IgD-negative memory B cell (primary cell): ENCODE measurements at regions not wholly inside any gene's neighbourhood (a gene's known extent, or its start where the extent isn't known, plus 50 kb on each side); places are given as distances from the start of the nearest gene placed in this dataset.

Experiments used
- H3K27ac Mint-ChIP-seq, 3 donors: one replicate each; pipeline ENCODE4 v1.8.0; 2020 to 2022; ENCODE audit warnings: mild to moderate bottlenecking in 3 of 3, mixed read lengths in 3 of 3, moderate library complexity in 1 of 3
- H3K27me3 Mint-ChIP-seq: one replicate; pipeline ENCODE4 v1.8.0; 2021; ENCODE audit warnings: mixed read lengths
- H3K36me3 Mint-ChIP-seq: one replicate; pipeline ENCODE4 v1.8.0; 2020; ENCODE audit warnings: mild to moderate bottlenecking, mixed read lengths
- H3K4me1 Mint-ChIP-seq, 3 donors: one replicate each; pipeline ENCODE4 v1.8.0; 2020 to 2022; ENCODE audit warnings: mixed read lengths in 3 of 3, mild to moderate bottlenecking in 1 of 3
- H3K4me3 Mint-ChIP-seq, 4 donors: one replicate each; pipeline ENCODE4 v1.8.0; 2020 to 2022; ENCODE audit warnings: mild to moderate bottlenecking in 4 of 4, mixed read lengths in 4 of 4, moderate library complexity in 3 of 4
- H3K9me3 Mint-ChIP-seq, 3 donors: one replicate each; pipeline ENCODE4 v1.8.0; 2020 to 2021; ENCODE audit warnings: mixed read lengths in 3 of 3, mild to moderate bottlenecking in 1 of 3

DNA sequence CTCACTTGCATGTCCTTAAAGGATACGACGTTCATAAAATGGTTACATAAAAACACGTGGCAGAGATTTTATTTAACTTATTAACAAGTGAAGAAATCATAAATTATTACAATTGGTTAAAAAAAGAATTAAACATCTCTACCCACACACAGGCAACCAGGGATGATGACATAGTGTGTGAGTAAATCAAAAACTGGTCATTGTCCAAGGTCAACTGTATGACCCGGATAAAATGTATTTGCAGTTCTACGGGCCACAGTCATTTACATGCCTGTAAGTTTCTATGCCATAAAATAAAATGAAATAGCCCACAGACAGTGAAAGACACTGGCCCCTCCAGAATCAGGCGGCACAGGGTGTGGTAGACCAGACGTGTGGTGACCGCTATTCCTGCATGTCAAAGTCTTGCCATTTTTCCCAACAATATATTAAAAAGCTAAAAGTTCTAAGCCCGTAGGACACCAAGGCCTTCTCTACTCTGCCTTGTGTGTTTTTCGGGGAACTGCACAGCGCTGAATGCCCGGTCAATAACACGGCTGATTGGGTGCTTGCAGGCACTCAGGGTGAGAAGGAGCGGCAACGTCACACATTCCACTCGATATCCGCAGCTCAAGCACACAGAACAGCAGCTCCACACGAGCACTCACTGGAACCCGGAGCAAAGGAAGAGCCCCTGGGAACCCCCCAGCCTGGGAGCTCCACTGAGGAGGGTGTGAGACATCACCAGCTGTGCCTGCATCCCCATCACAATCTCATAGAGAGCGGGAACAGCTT, 143.3 kb upstream of the PPP2R2D start:
- H3K36me3 Mint-ChIP-seq, result peaks cover 4% of the 10 kb centered on the region
- H3K4me3 Mint-ChIP-seq, result no peak overlapping the region
- H3K9me3 Mint-ChIP-seq, result peaks cover 0 to 4% (median 2%) of the 10 kb centered on the region in 3 donors
- H3K27me3 Mint-ChIP-seq, result peaks cover 1% of the 10 kb centered on the region
- H3K4me1 Mint-ChIP-seq, result no peaks in the 10 kb centered on the region
- no peak overlapping the region for H3K27ac Mint-ChIP-seq

DNA sequence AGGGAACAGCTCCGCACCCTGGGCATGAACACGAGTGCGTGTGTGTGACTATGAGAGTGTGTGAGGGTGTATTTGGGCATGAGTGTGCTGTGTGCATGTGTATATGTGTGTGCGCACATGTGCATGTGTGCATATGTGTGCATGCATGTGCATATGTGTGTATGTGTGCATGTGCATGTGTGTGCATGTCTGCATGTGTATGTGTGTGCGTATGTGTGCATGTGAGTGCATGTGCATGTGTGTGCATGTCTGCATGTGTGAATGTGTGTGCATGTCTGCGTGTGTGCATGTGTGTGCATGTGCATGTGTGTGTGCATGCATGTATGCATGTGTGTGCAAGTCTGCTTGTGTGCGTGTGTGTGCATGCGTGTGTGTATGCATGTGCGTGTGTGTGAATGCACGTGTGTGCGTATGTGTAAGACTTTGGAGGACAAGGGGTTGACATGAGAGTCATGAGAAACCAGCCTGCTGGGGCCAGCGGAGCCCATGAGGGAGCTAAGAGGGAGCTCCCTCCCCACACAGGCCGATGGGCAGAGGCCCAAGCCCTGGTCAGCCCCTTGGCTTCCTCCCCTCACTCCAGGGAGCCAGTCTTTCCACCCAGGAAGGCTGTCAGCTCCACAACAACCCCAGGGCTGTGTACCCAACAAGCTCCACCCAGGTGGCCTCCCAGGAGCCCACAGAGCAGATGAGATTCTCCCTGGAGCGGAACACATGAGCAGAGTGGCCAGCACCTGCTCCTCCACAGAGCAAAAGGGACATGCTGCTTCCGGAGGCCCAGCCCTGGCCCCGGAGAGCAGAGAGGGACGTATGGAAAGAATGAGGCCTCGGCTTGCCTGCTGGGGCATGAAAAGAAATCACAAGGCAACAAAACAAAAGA, 142.5 kb upstream of the PPP2R2D start:
- Mint-ChIP-seq H3K4me1 (no peaks in the 10 kb centered on the region), H3K36me3 (peaks cover 4% of the 10 kb centered on the region), H3K9me3 (peaks cover 0 to 4% (median 2%) of the 10 kb centered on the region in 3 donors), H3K4me3 (no peak overlapping the region), H3K27ac (no peak overlapping the region), H3K27me3 (peaks cover 5% of the 10 kb centered on the region)

DNA sequence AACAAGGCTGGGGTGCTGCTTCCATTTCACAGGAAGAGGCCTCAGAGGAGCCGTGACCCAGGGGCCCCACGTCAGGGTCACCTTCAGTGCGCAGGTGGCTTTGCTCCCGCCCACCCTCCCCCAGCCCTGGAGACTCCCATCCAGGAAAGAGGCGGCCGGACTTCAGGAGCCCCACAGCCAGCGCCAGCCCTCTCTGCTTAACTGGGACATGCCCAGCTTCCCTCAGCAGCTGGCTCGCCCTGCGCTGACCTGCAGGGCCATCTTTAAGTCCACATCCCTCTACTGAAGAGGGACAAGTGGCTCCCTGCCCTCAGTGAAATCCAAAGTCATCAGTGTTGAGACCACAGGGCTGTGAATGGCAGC, 141.9 kb upstream of the PPP2R2D start:
- Mint-ChIP-seq H3K27me3 (peaks cover 6% of the 10 kb centered on the region), H3K9me3 (peaks cover 0 to 4% (median 2%) of the 10 kb centered on the region in 3 donors), H3K4me3 (no peak overlapping the region), H3K27ac (no peak overlapping the region), H3K4me1 (no peaks in the 10 kb centered on the region), H3K36me3 (peaks cover 4% of the 10 kb centered on the region)

GRCh38 chr10:131759347-131759746, 141.5 kb upstream of the PPP2R2D start:
- no peak overlapping the region for H3K4me3 Mint-ChIP-seq
- no peak overlapping the region for H3K27ac Mint-ChIP-seq
- peaks cover 6% of the 10 kb centered on the region for H3K27me3 Mint-ChIP-seq
- peaks cover 0 to 4% (median 2%) of the 10 kb centered on the region in 3 donors for H3K9me3 Mint-ChIP-seq
- H3K36me3 Mint-ChIP-seq, result peaks cover 4% of the 10 kb centered on the region
- no peaks in the 10 kb centered on the region for H3K4me1 Mint-ChIP-seq

DNA sequence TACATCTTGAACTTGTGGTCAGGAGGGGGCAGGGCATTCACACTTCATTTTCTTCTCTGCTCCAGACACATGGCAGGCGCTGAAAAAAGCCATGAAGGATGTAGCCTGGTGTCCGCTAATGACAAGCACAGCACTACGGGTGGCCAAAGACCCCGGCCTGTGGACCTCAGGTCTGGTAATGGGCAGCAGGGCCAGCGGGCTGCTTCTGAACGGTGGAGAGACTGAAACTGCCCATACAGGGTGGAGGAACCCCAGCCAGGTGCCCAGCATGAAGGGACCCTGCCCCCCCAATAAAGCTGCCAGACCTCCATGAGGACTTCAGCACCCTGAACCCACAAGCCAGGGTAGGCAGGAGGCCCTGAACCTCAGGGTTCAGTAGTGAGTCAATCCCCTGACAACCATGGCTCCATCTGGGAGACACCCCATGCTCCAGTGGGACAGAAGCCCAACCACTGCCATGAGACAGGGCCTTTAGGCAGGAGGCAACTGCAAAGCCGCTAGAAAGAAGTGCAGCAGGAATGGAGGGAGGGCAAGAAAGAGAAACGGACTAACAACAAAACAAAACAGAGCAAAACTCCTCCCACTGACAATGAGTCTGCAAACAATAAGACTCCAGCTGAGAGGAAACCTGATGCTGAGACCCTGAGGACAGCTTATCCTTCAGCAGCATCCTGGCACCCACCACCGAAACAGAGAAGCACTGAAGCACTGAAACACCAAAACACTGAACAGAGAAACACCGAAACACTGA, 140.2 kb upstream of the PPP2R2D start:
- H3K9me3 Mint-ChIP-seq, result peaks cover 0 to 4% (median 2%) of the 10 kb centered on the region in 3 donors

DNA sequence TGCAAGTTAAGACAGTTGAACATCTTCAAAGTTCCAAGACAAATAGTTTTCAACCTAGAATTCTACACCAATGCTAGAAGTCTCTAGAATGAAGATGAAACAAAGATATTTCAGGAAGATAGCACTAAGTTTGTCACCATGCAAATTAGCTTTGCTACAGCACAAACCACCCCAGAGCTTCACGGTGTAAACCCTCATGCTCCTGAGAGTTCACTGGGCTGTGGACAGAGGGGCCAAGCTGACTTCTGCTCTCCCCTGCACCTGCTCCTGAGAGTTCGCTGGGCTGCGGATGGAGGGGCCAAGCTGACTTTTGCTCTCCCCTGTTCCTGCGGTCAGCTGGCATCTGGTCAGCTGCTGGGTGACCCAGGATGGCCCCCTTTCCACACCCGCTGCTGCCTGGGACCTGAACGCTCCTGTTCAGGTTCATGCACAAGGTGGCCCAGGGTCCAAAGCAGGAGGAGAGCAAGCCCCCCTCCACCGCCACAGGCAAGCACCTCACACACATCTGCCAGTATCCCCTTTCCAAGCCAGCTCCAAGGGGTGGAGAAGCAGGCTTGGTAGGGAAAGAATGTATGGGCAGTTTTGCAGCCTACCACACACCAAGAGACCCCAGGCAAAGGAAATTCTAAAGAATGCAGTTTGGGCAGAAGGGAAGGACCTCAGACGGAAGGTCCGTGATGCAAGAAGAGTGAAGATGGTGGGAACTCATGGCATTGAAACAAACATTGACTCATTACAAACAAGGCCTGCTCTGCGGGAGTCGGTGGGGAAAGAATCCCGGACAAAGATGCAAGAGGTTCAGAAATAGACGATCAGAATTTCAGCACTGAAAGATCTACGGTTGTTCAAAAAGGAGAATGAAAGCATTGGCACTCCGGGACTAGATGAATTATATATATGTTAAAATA, 137.8 kb upstream of the PPP2R2D start:
- H3K27me3 Mint-ChIP-seq, result peaks cover 6% of the 10 kb centered on the region
- peaks cover 0 to 4% (median 0%) of the 10 kb centered on the region in 3 donors for H3K9me3 Mint-ChIP-seq
- peak overlapping the region in 1 of 3 donors; percentile 53 for H3K27ac Mint-ChIP-seq
- H3K36me3 Mint-ChIP-seq, result peaks cover 4% of the 10 kb centered on the region
- H3K4me1 Mint-ChIP-seq, result no peaks in the 10 kb centered on the region
- no peak overlapping the region for H3K4me3 Mint-ChIP-seq

More for the DNA sequence above, 140.2 kb upstream of the PPP2R2D start:
- Mint-ChIP-seq H3K36me3 (peaks cover 4% of the 10 kb centered on the region), H3K27ac (no peak overlapping the region), H3K4me3 (no peak overlapping the region), H3K4me1 (no peaks in the 10 kb centered on the region), H3K27me3 (peaks cover 6% of the 10 kb centered on the region)

DNA sequence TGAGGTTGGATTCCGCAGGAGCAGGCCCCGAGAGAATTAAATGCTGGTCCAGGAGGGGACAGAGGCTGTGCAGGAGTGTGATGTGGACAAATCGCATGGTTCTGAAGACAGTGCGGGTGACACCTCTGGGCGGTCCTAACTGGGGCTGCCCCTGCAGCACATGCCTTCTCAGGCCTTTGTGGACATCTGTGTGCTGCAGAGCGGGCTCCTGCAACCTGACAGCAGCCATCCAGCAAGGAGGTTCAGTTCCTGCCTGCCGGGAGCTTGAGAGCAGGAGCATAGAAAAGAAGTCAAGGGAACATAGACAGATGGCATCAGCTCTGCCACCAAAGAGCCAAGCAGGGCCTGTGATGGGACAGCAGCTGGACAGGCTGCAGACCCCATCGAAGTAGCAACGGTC, 135.9 kb upstream of the PPP2R2D start:
- no peaks in the 10 kb centered on the region for H3K4me1 Mint-ChIP-seq
- peaks cover 4% of the 10 kb centered on the region for H3K36me3 Mint-ChIP-seq
- H3K4me3 Mint-ChIP-seq, result no peak overlapping the region
- H3K9me3 Mint-ChIP-seq, result peaks cover 0 to 4% (median 0%) of the 10 kb centered on the region in 3 donors
- H3K27me3 Mint-ChIP-seq, result peaks cover 7% of the 10 kb centered on the region
- no peak overlapping the region for H3K27ac Mint-ChIP-seq

GRCh38 chr10:131766096-131766495, 134.7 kb upstream of the PPP2R2D start:
- H3K9me3 Mint-ChIP-seq, result peaks cover 0 to 3% (median 0%) of the 10 kb centered on the region in 3 donors

GRCh38 chr10:131767716-131768115, 133.1 kb upstream of the PPP2R2D start:
- Mint-ChIP-seq H3K27ac (no peak overlapping the region), H3K27me3 (peaks cover 6% of the 10 kb centered on the region), H3K4me3 (no peak overlapping the region), H3K4me1 (no peaks in the 10 kb centered on the region), H3K36me3 (no peaks in the 10 kb centered on the region), H3K9me3 (no peaks in the 10 kb centered on the region)

More at GRCh38 chr10:131766096-131766495, 134.7 kb upstream of the PPP2R2D start:
- Mint-ChIP-seq H3K36me3 (peaks cover 4% of the 10 kb centered on the region), H3K27me3 (peaks cover 6% of the 10 kb centered on the region), H3K4me3 (no peak overlapping the region), H3K4me1 (no peaks in the 10 kb centered on the region), H3K27ac (no peak overlapping the region)

- Mint-ChIP-seq H3K4me1 (no peaks in the 10 kb centered on the region), H3K27ac (no peak overlapping the region), H3K9me3 (peaks cover 0 to 2% (median 0%) of the 10 kb centered on the region in 3 donors), H3K4me3 (no peak overlapping the region), H3K36me3 (no peaks in the 10 kb centered on the region), H3K27me3 (peaks cover 1% of the 10 kb centered on the region)
Measured at GRCh38 chr10:131769571-131770410, 131.0 kb upstream of the PPP2R2D start.

DNA sequence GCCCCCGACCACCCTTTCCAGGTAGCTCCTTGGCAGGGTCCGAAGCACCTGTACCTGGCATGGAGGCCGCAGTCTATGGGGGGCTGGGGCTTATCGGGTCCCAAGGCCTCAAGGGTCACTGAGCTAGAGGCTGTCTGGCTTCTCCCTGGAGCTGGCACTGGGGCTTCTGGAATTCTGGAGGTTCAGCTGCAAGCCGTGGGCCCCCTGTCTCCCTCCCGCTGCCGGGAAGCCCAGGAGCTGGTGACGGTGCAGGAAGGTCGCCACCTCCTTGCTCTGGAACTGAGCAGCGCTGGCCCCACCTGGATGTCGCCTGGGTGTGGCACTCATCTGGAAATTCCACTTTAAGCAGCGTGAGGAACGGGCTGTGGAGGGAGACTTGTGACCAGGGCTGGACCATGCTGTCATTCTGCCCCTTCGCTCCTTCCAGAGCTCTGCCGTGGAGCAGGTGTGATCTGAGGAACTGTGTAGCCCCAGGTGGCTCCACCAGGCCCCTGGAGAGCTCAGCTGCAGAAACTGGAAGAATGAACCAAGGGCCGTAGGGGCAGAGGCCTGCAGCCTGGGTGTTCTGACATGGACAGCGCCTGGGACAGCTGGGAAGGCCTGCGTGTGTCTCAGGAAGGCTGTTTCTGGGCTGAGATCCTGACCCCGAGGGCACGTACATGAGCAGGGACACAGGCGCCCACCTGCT, 129.7 kb upstream of the PPP2R2D start:
- Mint-ChIP-seq H3K4me1 (no peaks in the 10 kb centered on the region), H3K9me3 (peaks cover 2 to 4% (median 2%) of the 10 kb centered on the region in 3 donors), H3K27ac (no peak overlapping the region), H3K36me3 (no peaks in the 10 kb centered on the region), H3K4me3 (no peak overlapping the region), H3K27me3 (peaks cover 1% of the 10 kb centered on the region)

- Mint-ChIP-seq H3K27ac (no peak overlapping the region), H3K36me3 (no peaks in the 10 kb centered on the region), H3K4me3 (no peak overlapping the region), H3K27me3 (peaks cover 1% of the 10 kb centered on the region), H3K9me3 (peaks cover 2 to 8% (median 7%) of the 10 kb centered on the region in 3 donors), H3K4me1 (no peaks in the 10 kb centered on the region)
Measured at GRCh38 chr10:131771634-131772358, 129.0 kb upstream of the PPP2R2D start.
